Mammary epithelial cell (primary cell): ENCODE measurements at regions not wholly inside any gene's neighbourhood (a gene's known extent, or its start where the extent isn't known, plus 50 kb on each side); places are given as distances from the start of the nearest gene placed in this dataset.

ENCODE experiments used
- CTCF ChIP-seq, 2 donors: IDR thresholded peaks in 1 of 2; conservative IDR thresholded peaks in 1 of 2; 2 replicates each; pipeline ENCODE4 v1.5.1; 2011 to 2012; ENCODE audit warnings: inconsistent platforms in 2 of 2, low read length in 2 of 2, mild to moderate bottlenecking in 2 of 2, control low read depth in 1 of 2, low read depth in 1 of 2; ENCODE audit not compliant: insufficient read depth in 1 of 2; ENCODE audit errors: extremely low read depth in 1 of 2
- EZH2 ChIP-seq: IDR thresholded peaks from 2 replicates; pipeline ENCODE4 v1.6.1; 2012; ENCODE audit warnings: low read length, inconsistent platforms, borderline replicate concordance

GRCh38 chr15:26023691-26024090 lies 160.6 kb upstream of the ATP10A start:
- no peak for TF ChIP-seq CTCF (conservative IDR thresholded peaks at IDR 0.05 in 1 of 2, IDR thresholded peaks at IDR 0.05 in 1 of 2; ENCODE audit: extremely low read depth in 1 of 2, insufficient read depth in 1 of 2, low read depth in 1 of 2, low read length in 2 of 2)
- TF ChIP-seq EZH2, result no peak
